Stimulated activated CD4-positive, alpha-beta T cell treated with anti-CD3 and anti-CD28 coated beads, Interleukin-2, amount 100 ng/mL, for 24 hours (primary cell): ENCODE measurements at regions not wholly inside any gene's neighbourhood (a gene's known extent, or its start where the extent isn't known, plus 50 kb on each side); places are given as distances from the start of the nearest gene placed in this dataset.
"Not testable (repeated sequence)": the region's sequence is repeated elsewhere in the genome, so short reads cannot be mapped to it uniquely, and the experiment has no call there.

ENCODE experiments used
- DNase-seq, 2 donors: peaks; one replicate each; pipeline ENCODE4 v3.0.0-alpha.2; 2020

GRCh38 chr1:221604390-221604789 lies 137.5 kb downstream of the DUSP10 start:
- DNase-seq: not testable (repeated sequence)

- DNase-seq: no peak
Measured at GRCh38 chr1:221604948-221605347, 136.9 kb downstream of the DUSP10 start.

- no peak for DNase-seq
Measured at GRCh38 chr1:221605569-221605968, 136.3 kb downstream of the DUSP10 start.

GRCh38 chr1:221606256-221606655 lies 135.6 kb downstream of the DUSP10 start:
- no peak for DNase-seq

GRCh38 chr1:221608835-221609320 lies 133.0 kb downstream of the DUSP10 start:
- no peak for DNase-seq

- no peak for DNase-seq
Measured at GRCh38 chr1:221611656-221612046, 130.2 kb downstream of the DUSP10 start.

GRCh38 chr1:221612047-221612777 lies 129.7 kb downstream of the DUSP10 start:
- no peak for DNase-seq

- DNase-seq: no peak
Measured at GRCh38 chr1:221620437-221621384, 121.2 kb downstream of the DUSP10 start.

- DNase-seq: no peak
Measured at GRCh38 chr1:221621683-221622082, 120.2 kb downstream of the DUSP10 start.

- no peak for DNase-seq
Measured at GRCh38 chr1:221622389-221622788, 119.5 kb downstream of the DUSP10 start.

- no peak for DNase-seq
Measured at GRCh38 chr1:221625026-221625425, 116.9 kb downstream of the DUSP10 start.

GRCh38 chr1:221626041-221626440 lies 115.8 kb downstream of the DUSP10 start:
- no peak for DNase-seq

- DNase-seq: no peak
Measured at GRCh38 chr1:221630236-221630635, 111.7 kb downstream of the DUSP10 start.

- no peak for DNase-seq
Measured at GRCh38 chr1:221631556-221631955, 110.3 kb downstream of the DUSP10 start.

- no peak for DNase-seq
Measured at GRCh38 chr1:221632072-221632471, 109.8 kb downstream of the DUSP10 start.

GRCh38 chr1:221633841-221634409 lies 108.0 kb downstream of the DUSP10 start:
- no peak for DNase-seq

- DNase-seq: no peak
Measured at GRCh38 chr1:221634606-221635005, 107.3 kb downstream of the DUSP10 start.

- DNase-seq: no peak
Measured at GRCh38 chr1:221635305-221635704, 106.6 kb downstream of the DUSP10 start.

- no peak for DNase-seq
Measured at GRCh38 chr1:221636096-221636495, 105.8 kb downstream of the DUSP10 start.

GRCh38 chr1:221636967-221637366 lies 104.9 kb downstream of the DUSP10 start:
- DNase-seq: no peak

- DNase-seq: no peak
Measured at GRCh38 chr1:221637641-221638041, 104.2 kb downstream of the DUSP10 start.

GRCh38 chr1:221638595-221638994 lies 103.3 kb downstream of the DUSP10 start:
- no peak for DNase-seq

- DNase-seq: no peak
Measured at GRCh38 chr1:221641811-221642210, 100.1 kb downstream of the DUSP10 start.
